ENCODE measurements at regions not wholly inside any gene's neighbourhood (a gene's known extent, or its start where the extent isn't known, plus 50 kb on each side); places are given as distances from the start of the nearest gene placed in this dataset.
"Not testable (repeated sequence)": the region's sequence is repeated elsewhere in the genome, so short reads cannot be mapped to it uniquely, and the experiment has no call there.

DNA sequence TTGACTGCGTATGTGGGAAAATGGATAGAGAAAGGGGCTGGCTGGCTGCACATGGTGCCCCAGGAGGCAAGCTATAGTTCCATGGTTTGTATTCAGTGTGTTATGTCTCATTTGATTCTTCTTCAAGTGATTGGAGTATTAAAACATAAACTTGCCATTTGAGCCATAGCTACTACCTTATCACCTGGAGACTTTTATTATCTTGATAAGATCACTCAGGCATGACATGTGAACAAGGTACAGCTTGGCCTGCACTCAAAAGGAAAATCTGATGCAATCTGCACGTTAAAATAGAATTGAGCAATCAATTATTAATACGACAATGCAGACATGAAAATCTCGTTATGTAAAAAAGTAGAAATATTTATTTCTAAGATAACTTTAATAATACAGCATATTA, 116.9 kb downstream of the RND3 start:
- peak; percentile 11 for DNase-seq

DNA sequence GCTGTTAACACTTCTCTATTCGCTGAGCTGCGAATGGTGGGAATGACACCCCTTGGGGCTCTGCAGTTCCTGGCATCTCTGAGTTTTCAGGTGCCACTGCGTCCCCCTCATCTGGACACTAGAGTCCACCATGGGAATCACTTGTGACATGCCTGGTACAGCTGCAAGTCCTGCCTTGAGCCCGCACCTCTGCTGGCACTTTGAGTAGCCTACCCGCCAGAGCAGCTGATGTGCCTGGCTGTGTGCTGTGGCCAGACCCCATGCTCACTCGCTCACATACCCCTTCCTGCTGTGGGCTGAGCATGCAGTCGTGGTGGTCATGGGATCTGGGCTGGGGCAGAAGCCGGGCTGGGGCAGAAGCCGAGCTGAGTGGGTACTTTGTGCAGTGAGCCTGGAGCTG, 117.6 kb downstream of the RND3 start:
- no peak for DNase-seq

GRCh38 chr2:150358468-150358807, 129.0 kb downstream of the RND3 start:
- DNase-seq = no peak

DNA sequence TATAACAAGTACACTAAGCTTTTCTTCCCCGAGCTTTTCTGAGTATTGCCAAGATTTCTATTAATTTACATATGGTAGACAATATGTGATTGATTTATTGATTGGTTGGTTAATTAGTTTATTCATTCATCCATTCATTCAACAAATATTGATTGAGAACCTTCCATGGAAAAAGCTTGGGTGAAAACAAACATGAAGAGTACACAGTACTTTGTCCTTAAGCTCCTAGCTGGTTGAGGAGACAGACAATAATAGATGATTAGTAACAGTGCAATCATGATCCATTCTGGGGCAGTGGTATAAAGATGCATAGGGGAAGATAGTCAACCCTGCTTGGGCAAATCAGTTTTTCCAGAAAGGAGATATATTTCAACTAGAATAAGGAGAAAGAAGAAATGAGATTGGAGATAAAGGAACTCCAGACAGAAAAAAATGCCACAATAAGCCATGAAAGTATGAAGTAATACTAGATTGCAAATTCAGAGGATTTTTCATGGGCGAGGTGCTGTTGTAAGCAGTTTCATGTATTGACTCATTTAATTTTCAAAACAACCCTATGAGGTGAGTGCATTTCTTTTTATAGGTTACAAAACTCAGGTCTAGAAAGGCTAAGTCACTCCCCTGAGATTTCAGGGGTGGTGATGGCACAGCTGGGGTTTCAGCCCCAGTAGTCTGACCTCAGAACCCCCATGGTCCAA, 129.5 kb downstream of the RND3 start:
- no peak for DNase-seq

DNA sequence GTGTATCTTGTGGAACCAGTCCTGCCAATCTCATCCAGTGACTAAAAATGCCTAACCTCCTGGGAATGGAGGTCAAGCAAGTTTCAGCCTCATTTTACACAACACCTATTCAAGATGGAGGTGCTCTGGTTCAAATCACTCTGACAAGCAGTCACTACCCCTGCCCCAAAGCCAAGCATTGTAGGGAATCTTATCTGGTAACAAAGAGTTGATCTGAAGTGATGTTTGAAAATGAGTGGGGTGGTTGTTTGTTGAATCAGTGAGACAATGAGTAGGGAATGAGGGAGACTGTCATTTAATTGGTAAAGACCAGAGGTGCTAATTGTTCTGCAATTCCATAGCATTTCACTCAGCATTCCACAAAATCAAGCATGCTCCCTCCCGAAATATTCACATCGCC, 132.0 kb downstream of the RND3 start:
- no peak for DNase-seq

- no peak for DNase-seq
Observed at GRCh38 chr2:150353376-150353775, 134.1 kb downstream of the RND3 start.

- no peak for DNase-seq
Observed at GRCh38 chr2:150351922-150352321, 135.5 kb downstream of the RND3 start.

- no peak for DNase-seq
Observed at GRCh38 chr2:150350500-150350899, 137.0 kb downstream of the RND3 start.

GRCh38 chr2:150346806-150347205, 140.7 kb downstream of the RND3 start:
- no peak for DNase-seq

DNA sequence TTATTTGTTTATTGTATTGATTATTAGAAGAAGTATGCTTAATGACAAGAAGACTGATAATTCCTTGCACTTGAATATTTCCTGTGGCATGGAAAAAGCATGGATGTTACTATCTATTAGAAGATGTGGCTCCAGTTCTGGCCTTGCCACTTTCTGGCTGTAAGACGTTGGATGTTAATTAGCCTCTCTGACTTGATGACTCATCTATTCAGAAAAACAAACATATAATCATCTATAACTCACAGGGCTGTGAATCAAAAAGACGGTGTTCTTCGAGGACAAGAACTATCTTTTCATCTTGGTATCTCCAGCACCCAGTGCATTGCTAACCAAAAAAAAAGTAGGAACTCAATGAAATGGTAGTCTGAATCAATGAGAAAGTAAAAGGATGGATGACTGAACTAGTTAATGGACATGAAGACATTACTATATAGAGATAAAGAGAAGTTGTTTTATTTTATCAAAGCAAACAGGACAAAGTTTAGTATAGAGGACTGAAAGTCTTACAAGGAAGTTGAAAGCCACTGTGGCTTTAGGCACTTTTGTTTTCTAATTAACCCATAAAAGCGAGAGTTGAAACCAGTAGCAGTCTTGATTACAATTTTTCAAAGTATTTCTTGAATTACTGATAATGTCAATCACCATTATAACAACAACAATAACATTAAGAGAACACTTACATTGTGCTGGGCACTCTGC, 145.3 kb downstream of the RND3 start:
- no peak for DNase-seq

DNA sequence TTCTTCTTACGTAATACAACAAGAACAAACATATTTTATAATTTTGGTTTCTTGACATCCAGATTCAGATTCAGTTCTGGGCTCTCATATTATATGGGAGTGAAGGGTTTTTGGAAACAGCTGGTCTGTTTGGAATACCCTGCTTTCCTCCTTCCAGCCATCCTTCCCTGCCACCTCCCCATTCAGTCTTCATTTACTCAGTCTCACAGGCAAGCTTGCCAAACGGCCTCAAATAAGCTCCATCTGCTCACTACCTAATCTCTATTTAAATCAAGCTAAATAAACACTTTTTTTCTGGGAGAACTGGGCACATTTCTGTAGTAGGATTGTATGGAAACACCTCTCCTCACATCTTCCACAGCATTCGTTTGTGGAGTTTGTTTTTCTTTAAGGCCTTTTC, 147.5 kb downstream of the RND3 start:
- DNase-seq = no peak

GRCh38 chr2:150339282-150339681, 148.2 kb downstream of the RND3 start:
- no peak for DNase-seq

GRCh38 chr2:150335596-150335995, 151.9 kb downstream of the RND3 start:
- DNase-seq = no peak

DNA sequence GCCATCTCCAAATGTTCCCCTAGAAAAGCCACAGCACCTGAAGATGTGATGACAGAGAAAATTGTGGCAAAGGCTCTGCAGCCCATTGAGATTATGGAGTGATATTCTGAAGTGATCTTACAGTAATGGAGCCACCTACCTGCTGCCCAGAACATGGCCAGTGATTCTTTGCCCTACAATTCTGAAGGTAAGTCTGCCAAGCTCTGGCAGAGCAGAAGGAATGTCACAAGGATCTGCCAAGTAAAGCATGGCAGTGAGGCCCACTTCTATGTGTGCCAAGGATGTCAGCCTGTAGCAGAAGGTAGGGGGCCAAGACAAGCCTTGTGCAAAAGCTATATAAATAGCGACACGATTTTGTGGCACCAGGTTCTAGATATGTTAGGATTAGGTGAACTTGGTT, 155.1 kb downstream of the RND3 start:
- no peak for DNase-seq

GRCh38 chr2:150327564-150328489, 159.6 kb downstream of the RND3 start:
- DNase-seq = no peak

GRCh38 chr2:150325656-150326314, 161.7 kb downstream of the RND3 start:
- no peak for DNase-seq

- DNase-seq = not testable (repeated sequence)
Observed at GRCh38 chr2:150323071-150323470, 164.4 kb downstream of the RND3 start.

DNA sequence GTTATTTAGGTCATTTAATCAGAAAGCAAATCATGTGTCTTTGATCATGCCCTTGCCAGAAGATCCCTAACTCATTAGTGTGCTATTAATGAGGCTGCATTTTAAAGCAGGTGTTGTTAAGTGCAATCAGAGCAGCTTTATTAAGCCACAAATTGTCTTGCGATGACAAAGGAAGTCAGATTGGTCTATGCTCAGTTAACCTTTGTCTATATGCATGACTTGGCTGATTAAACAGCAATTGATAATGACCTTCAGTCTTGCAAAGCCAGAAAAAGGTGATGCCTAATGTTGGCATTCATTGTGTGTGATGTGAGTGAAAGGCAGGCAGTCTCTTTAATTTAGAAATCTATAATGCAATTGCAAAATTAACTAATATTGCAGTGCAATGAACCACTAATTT, 166.9 kb downstream of the RND3 start:
- no peak for DNase-seq

GRCh38 chr2:150319658-150320555, 167.6 kb downstream of the RND3 start:
- no peak for DNase-seq

- DNase-seq = no peak
Observed at GRCh38 chr2:150319085-150319484, 168.4 kb downstream of the RND3 start.

- no peak for DNase-seq
Observed at GRCh38 chr2:150312271-150312670, 175.2 kb downstream of the RND3 start.

Data from NCI-H2029 treated with DMSO at 0.1 percent for 48 hours (cell line).